B cell (primary cell): ENCODE measurements at regions not wholly inside any gene's neighbourhood (a gene's known extent, or its start where the extent isn't known, plus 50 kb on each side); places are given as distances from the start of the nearest gene placed in this dataset.

Experiments
- ATAC-seq: fragments of 200-7000 bp; cut with Tn5 transposase; one replicate; pipeline ENCODE4 v1.10.0; 2021; ENCODE audit warnings: low read depth, mild to moderate bottlenecking, moderate number of reproducible peaks, moderate library complexity
- CTCF ChIA-PET: fragments of 350-600 bp; sonication (Branson Sonifier 250); formaldehyde crosslinking; loops from one replicate; lab custom pipeline; 2021; ENCODE audit warnings: antibody characterized with exemption, inconsistent platforms; lab: Charles Lee
- POLR2A ChIA-PET: fragments of 350-600 bp; sonication (Branson Sonifier 250); formaldehyde crosslinking; loops from one replicate; lab custom pipeline; 2021; ENCODE audit warnings: antibody characterized with exemption; lab: Charles Lee
- DNase-seq: peaks from one replicate; pipeline ENCODE4 v3.0.0; 2013
- H2AFZ ChIP-seq: 2 replicates; pipeline ENCODE4 v1.6.1; 2012; ENCODE audit warnings: mild to moderate bottlenecking, low read depth, low read length; ENCODE audit not compliant: insufficient read depth, poor library complexity, severe bottlenecking
- H3K27ac ChIP-seq, 2 donors: 1 replicate in 1 of 2; 2 replicates in 1 of 2; pipeline ENCODE4 v1.5.1; 2012 to 2013; ENCODE audit warnings: low read length in 2 of 2, mild to moderate bottlenecking in 2 of 2, moderate library complexity in 1 of 2
- H3K27me3 ChIP-seq, 4 experiments: fragments of 200-600 bp in 1 of 4; sonication (generic) in 1 of 4; replicated peaks in 1 of 4; 1 replicate in 2 of 4; 2 replicates in 2 of 4; pipeline versions ENCODE4 v1.6.1 to v1.7.0; 2013 to 2016; ENCODE audit warnings: low read length in 3 of 4, mild to moderate bottlenecking in 2 of 4, mixed read lengths in 1 of 4, moderate library complexity in 1 of 4; ENCODE audit not compliant: insufficient read depth in 4 of 4, control insufficient read depth in 3 of 4; ENCODE audit errors: control extremely low read depth in 1 of 4
- H3K36me3 ChIP-seq, 2 experiments: replicated peaks in 1 of 2; 1 replicate in 1 of 2; 2 replicates in 1 of 2; pipeline versions ENCODE4 v1.6.1 to v1.7.1; 2013; ENCODE audit warnings: low read length in 1 of 2; ENCODE audit not compliant: insufficient read depth in 2 of 2, control insufficient read depth in 1 of 2; ENCODE audit errors: control extremely low read depth in 1 of 2, extremely low read depth in 1 of 2
- H3K4me1 ChIP-seq, 2 donors: fragments of 200-600 bp in 1 of 2; sonication (generic) in 1 of 2; 1 replicate in 1 of 2; 2 replicates in 1 of 2; pipeline versions ENCODE4 v1.5.1 to v1.6.1; 2013 to 2017; ENCODE audit warnings: low read length in 2 of 2; ENCODE audit not compliant: control insufficient read depth in 2 of 2, insufficient read depth in 2 of 2
- H3K4me2 ChIP-seq: replicated peaks from 2 replicates; pipeline ENCODE3; 2012; ENCODE audit warnings: mild to moderate bottlenecking, low read depth, low read length; ENCODE audit not compliant: poor library complexity, severe bottlenecking
- H3K4me3 ChIP-seq, 5 experiments: fragments of 200-600 bp in 1 of 5; sonication (generic) in 1 of 5; 1 replicate in 3 of 5; 2 replicates in 2 of 5; pipeline versions ENCODE4 v1.5.1 to v1.7.0; 2011 to 2016; ENCODE audit warnings: low read length in 4 of 5, mild to moderate bottlenecking in 4 of 5, low read depth in 2 of 5, control low read depth in 1 of 5, moderate library complexity in 1 of 5; ENCODE audit not compliant: insufficient read depth in 1 of 5; ENCODE audit errors: control extremely low read depth in 1 of 5, extremely low read depth in 1 of 5
- H3K79me2 ChIP-seq: fragments of 200-600 bp; sonication (generic); one replicate; pipeline ENCODE4 v1.6.0; 2016; ENCODE audit warnings: low read length; ENCODE audit not compliant: control insufficient read depth, insufficient read depth
- H3K9ac ChIP-seq: fragments of 200-600 bp; sonication (generic); 2 replicates; pipeline ENCODE4 v1.6.1; 2017; ENCODE audit warnings: mild to moderate bottlenecking, low read length, moderate library complexity
- H3K9me3 ChIP-seq, 3 donors: one replicate each; pipeline versions ENCODE4 v1.6.1 to v1.7.1; 2013; ENCODE audit warnings: low read length in 2 of 3; ENCODE audit not compliant: control insufficient read depth in 2 of 3, insufficient read depth in 1 of 3; ENCODE audit errors: control extremely low read depth in 1 of 3
- H4K20me1 ChIP-seq: 2 replicates; pipeline ENCODE4 v1.6.0; 2012; ENCODE audit warnings: mild to moderate bottlenecking, low read length; ENCODE audit not compliant: insufficient read depth, control insufficient read depth, poor library complexity, severe bottlenecking
- H3K27ac Mint-ChIP-seq: one replicate; pipeline ENCODE4 v1.8.0; 2021; ENCODE audit warnings: mixed read lengths
- H3K27me3 Mint-ChIP-seq: one replicate; pipeline ENCODE4 v1.8.0; 2021; ENCODE audit warnings: mixed read lengths
- H3K4me1 Mint-ChIP-seq: one replicate; pipeline ENCODE4 v1.8.0; 2021; ENCODE audit warnings: mixed read lengths
- H3K4me3 Mint-ChIP-seq: one replicate; pipeline ENCODE4 v1.8.0; 2021; ENCODE audit warnings: mixed read lengths
- H3K9me3 Mint-ChIP-seq: one replicate; pipeline ENCODE4 v1.8.0; 2022; ENCODE audit warnings: mixed read lengths; ENCODE audit not compliant: insufficient read depth
- EZH2 ChIP-seq: IDR thresholded peaks from 2 replicates; pipeline ENCODE4 v1.6.1; 2012; ENCODE audit warnings: borderline replicate concordance, low read depth, mild to moderate bottlenecking, moderate library complexity, low read length; ENCODE audit not compliant: insufficient read depth, poor library complexity, severe bottlenecking
- WGBS: methylation state at CpG from one replicate; pipeline ENCODE4 v1.1.5; 2013; ENCODE audit warnings: missing lambda C conversion rate; ENCODE audit not compliant: insufficient coverage; 5-methylcytosine and 5-hydroxymethylcytosine counted together
- intact Hi-C: fragments of 100-400 bp; cut with micrococcal nuclease; formaldehyde crosslinking; loops from one replicate; pipeline ENCODE4 v1.10.0; 2022
- TF ChIP-seq, protein P1 (sequence below): fragments of 200-600 bp; IDR thresholded peaks from one replicate; pipeline ENCODE4 v1.8.0; 2022; ENCODE audit warnings: antibody characterized with exemption, mild to moderate bottlenecking

DNA sequence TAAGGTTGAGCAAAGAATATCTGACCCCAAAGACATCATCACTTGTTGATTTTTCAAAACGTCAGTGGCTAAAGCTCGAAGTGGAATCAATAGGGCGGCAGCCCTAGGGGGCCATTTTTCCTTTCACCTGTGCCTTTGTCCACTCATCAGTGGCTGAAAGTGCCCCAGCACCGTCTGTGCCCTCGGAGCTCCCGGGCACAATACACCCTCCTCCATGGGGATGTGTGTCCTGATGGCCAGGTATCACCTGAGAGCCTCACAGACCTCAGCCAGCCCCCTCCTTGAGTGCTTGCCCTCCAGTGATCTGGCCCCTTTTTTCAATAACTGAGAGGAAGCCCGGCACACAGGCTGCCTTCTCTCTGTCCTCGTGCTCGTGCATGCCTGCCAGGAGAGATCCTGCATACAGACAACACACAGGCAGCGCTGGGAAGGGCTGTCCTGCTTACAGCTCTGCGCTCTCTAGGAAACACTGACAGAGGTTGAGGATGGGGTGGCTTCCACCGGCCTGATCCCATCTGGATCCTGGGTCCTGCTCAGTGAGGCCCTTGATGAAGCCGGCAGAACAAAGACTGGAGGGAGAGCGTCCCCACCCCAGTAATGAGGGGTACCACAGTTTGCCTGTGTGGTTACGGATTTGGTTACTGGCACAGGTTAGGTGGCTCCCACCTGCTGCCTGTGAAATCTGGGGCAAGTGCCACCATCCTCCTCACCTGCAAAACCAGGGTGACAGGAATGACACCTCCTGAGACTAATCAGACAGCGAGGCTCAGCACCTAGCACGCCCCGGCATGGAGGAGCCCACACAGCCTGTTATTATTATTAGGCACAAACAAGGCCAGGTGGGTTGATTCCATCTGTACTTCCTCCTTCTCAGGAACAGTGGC is 197.5 kb upstream of the RAB6C start:
- Histone ChIP-seq H3K27me3 (peaks cover 0 to 4% (median 1%) of the 10 kb centered on the region in 4 experiments), H3K4me1 (no peaks in the 10 kb centered on the region), H2AFZ (no peak overlapping the region), H3K79me2 (no peaks in the 10 kb centered on the region), H3K9me3 (no peaks in the 10 kb centered on the region), H3K4me3 (no peak overlapping the region), H3K27ac (no peak overlapping the region), H3K36me3 (no peaks in the 10 kb centered on the region), H4K20me1 (no peaks in the 10 kb centered on the region), H3K9ac (no peak overlapping the region), H3K4me2 (no peak overlapping the region)
- no peaks in the 10 kb centered on the region for H3K9me3 Mint-ChIP-seq
- H3K4me3 Mint-ChIP-seq: no peak overlapping the region
- no peak overlapping the region for H3K27ac Mint-ChIP-seq
- no peak for ATAC-seq
- H3K4me1 Mint-ChIP-seq: no peaks in the 10 kb centered on the region
- TF ChIP-seq, protein P1, sequence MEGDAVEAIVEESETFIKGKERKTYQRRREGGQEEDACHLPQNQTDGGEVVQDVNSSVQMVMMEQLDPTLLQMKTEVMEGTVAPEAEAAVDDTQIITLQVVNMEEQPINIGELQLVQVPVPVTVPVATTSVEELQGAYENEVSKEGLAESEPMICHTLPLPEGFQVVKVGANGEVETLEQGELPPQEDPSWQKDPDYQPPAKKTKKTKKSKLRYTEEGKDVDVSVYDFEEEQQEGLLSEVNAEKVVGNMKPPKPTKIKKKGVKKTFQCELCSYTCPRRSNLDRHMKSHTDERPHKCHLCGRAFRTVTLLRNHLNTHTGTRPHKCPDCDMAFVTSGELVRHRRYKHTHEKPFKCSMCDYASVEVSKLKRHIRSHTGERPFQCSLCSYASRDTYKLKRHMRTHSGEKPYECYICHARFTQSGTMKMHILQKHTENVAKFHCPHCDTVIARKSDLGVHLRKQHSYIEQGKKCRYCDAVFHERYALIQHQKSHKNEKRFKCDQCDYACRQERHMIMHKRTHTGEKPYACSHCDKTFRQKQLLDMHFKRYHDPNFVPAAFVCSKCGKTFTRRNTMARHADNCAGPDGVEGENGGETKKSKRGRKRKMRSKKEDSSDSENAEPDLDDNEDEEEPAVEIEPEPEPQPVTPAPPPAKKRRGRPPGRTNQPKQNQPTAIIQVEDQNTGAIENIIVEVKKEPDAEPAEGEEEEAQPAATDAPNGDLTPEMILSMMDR: no peak
- TF ChIP-seq EZH2: no peak
- ChIA-PET CTCF (no interaction called here), POLR2A (no interaction called here)
- DNase-seq: no peak
- intact Hi-C loops: no loop called here
- WGBS: 93% methylated on average over 17 of the region's 18 CpGs
- H3K27me3 Mint-ChIP-seq: peaks cover 7% of the 10 kb centered on the region

DNA sequence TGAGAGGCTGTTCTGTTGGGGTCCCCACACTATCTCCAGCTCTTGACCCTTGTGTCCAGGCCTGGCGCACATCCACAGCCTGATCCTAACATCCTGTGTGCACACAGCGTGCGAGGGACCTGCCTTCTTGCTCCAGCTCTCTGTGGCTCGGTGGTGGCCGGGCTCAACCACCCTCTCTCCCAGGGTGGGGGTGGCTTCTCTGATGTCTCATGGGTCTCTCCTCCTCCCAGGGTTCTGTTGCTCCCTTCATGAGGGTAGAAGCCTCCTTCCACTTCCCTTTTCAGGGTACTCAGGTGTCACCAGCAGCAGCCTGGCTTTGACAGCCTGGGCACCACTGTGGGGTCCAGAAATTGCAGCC is 196.9 kb upstream of the RAB6C start:
- TF ChIP-seq, protein P1: no peak
- TF ChIP-seq EZH2: no peak
- POLR2A ChIA-PET: no interaction called here
- 100% methylated on average over 1 of the region's 5 CpGs for WGBS

More for the DNA sequence above, 196.9 kb upstream of the RAB6C start:
- ATAC-seq: no peak
- no peak overlapping the region for H3K4me3 ChIP-seq
- peaks cover 0 to 4% (median 1%) of the 10 kb centered on the region in 4 experiments for H3K27me3 ChIP-seq
- Mint-ChIP-seq H3K4me1 (no peaks in the 10 kb centered on the region), H3K27ac (no peak overlapping the region), H3K27me3 (peaks cover 7% of the 10 kb centered on the region), H3K9me3 (no peaks in the 10 kb centered on the region), H3K4me3 (no peak overlapping the region)
- H3K9ac ChIP-seq: no peak overlapping the region
- no peak overlapping the region for H2AFZ ChIP-seq
- H3K4me2 ChIP-seq: no peak overlapping the region
- intact Hi-C loops: no loop called here
- no peaks in the 10 kb centered on the region for H4K20me1 ChIP-seq
- DNase-seq: no peak
- no peaks in the 10 kb centered on the region for H3K36me3 ChIP-seq
- no peaks in the 10 kb centered on the region for H3K9me3 ChIP-seq
- CTCF ChIA-PET: no interaction called here
- H3K27ac ChIP-seq: no peak overlapping the region
- H3K79me2 ChIP-seq: no peaks in the 10 kb centered on the region
- H3K4me1 ChIP-seq: no peaks in the 10 kb centered on the region
